ENCODE measurements at regions not wholly inside any gene's neighbourhood (a gene's known extent, or its start where the extent isn't known, plus 50 kb on each side); places are given as distances from the start of the nearest gene placed in this dataset.
A peak's percentile ranks its signal among the peaks of the same experiment; 100 is the strongest.

DNA sequence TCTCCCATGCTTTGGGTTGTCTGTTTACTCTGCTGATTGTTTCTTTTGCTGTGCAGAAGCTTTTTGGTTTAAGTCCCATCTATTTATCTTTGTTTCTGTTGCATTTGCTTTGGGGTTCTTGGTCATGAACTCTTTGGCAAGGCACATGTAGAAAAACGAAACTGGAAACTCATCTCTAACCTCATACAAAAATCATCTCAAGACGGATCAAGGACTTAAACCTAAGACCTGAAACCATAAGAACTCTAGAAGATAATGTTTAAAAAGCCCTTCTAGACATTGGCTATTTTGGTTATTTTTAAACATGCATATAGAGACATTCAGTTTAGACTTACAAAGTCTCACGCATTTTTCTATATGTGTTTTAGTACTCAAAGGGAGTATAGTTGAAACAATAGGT is 1164.3 kb upstream of the GYPC start:
- no peak for DNase-seq (ENCODE audit: low read depth)

DNA sequence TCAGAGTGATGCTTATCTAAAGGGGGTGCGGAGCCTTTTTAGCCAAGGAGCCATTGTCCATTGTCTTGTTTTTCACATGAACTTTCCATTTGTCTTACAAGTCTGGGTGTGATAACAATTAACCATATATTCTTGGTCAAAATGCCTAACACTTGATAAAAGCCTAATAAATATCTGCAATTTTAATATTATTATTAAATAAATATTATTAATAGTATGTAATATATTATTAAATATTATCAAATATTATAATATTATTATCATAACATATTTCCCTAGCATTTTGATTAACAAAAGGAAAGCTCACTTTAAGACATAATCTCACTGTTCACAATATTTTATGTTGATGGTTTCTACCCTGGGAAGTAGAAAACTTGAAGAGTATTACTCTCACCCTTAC is 1143.6 kb upstream of the GYPC start:
- no peak for DNase-seq (ENCODE audit: low read depth)

DNA sequence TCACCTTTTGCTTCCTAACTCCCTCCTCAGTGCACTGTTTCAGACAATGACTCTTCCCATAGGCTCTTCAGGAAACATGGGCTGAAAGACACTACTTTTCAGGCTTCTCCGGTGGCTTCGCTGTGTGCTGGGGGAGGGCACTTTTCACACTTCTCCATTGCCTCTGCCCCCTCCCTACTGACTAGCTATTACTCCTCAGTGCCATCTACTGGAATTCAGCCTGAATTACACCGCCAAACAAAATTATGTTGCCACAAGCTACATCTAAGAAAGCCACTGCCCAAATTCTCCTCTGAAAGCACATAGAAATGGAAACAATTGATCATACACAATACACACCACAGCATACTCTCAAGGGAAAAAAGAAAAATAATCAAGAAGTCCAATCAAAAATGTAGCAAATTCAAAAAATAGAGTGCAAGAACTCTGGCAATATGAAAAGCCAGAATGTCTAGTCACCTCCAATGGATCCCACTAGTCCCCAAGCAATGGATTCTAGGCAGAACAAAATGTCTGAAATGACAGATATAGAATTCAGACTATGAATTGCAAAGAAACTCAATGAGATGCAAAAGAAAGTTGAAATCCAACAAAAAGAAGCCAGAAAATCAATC is 1139.4 kb upstream of the GYPC start:
- peak; percentile 17 for DNase-seq (ENCODE audit: low read depth)

GRCh38 chr2:125526093-125526492 is 1129.9 kb upstream of the GYPC start:
- DNase-seq (ENCODE audit: low read depth), result no peak

- DNase-seq (ENCODE audit: low read depth), result no peak
Measured at GRCh38 chr2:125535089-125535488, 1120.9 kb upstream of the GYPC start.

GRCh38 chr2:125543968-125544514 is 1111.9 kb upstream of the GYPC start:
- no peak for DNase-seq (ENCODE audit: low read depth)

DNA sequence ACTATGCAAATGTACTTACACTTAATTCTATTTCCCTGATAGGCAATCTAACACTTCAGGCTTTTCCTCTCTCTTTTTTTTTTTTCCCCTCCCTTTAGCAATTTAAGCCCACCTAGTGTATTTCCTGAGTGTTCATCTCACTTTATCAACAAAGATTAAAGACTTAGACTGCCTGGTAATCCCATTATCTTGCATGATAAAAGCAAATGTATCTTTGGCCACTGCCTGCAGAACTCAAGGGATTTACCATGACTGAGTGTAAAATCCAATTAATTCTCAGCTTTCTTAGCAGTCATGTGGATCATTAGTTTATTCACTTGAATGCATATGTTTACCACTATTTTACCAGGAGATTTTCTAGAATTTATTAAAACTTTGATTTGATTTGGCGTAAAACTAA is 1102.2 kb upstream of the GYPC start:
- no peak for DNase-seq (ENCODE audit: low read depth)

GRCh38 chr2:125554956-125555355 is 1101.0 kb upstream of the GYPC start:
- DNase-seq (ENCODE audit: low read depth), result no peak

GRCh38 chr2:125559186-125559585 is 1096.8 kb upstream of the GYPC start:
- no peak for DNase-seq (ENCODE audit: low read depth)

GRCh38 chr2:125560855-125561254 is 1095.1 kb upstream of the GYPC start:
- no peak for DNase-seq (ENCODE audit: low read depth)

- no peak for DNase-seq (ENCODE audit: low read depth)
Measured at GRCh38 chr2:125561302-125561701, 1094.7 kb upstream of the GYPC start.

- no peak for DNase-seq (ENCODE audit: low read depth)
Measured at GRCh38 chr2:125562924-125563323, 1093.0 kb upstream of the GYPC start.

DNA sequence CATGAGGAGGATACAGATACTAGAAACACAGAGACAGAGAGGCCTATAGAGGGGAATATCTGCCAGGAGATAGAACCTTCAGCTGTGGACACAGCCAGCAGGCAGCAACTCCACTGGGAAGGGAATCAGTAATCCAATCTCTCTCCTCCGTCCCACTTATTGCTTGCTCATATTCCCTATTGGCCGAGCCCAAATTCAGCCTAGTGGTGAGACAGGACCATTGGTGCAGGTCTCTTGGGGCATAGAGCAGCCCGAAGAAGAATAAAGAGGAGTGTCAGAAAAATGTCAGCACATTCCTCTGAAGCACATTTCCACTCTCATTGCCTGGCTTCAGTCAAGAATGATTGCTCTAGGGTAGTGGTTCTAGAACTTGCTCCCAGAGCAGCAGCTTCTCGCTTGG is 1091.5 kb upstream of the GYPC start:
- DNase-seq (ENCODE audit: low read depth), result no peak

DNA sequence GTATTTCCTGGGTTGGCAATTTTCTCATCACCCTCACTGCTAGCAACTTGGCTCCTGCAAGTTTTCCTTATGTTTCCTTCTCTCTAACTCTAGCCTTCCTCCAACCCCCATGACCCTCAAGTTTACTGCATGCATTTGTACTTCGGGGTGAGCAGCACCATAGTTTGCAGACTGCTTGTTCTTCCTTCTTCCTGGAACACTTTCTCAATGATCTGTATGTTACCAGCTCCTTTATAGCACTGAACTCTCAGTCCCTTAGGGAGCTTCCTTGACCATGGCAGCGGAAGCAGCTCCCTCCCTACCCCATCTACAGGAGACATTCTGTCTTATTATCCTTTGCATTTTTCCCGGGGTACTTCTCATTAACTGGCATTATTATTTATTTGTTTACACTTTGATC is 1089.5 kb upstream of the GYPC start:
- no peak for DNase-seq (ENCODE audit: low read depth)

DNA sequence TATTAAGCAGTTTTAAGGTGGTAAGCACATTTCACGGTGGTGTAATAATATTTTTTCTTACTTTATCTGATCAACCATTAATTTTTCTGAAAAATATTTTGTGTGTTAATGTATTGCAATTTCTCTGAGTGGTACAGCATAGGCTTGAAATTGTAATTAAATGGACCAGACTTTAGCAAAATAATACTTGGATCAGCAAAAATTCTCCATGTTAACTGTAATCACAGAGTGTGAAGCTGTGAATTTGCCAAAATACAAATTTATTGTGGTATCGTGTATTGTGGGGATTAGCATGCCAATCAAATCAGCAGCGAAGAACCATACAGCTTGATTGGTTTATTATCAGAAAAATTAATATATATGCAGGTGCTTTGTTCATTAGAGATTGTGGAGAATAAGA is 1088.9 kb upstream of the GYPC start:
- no peak for DNase-seq (ENCODE audit: low read depth)

- DNase-seq (ENCODE audit: low read depth), result no peak
Measured at GRCh38 chr2:125572660-125573059, 1083.3 kb upstream of the GYPC start.

GRCh38 chr2:125573432-125573831 is 1082.5 kb upstream of the GYPC start:
- DNase-seq (ENCODE audit: low read depth), result no peak

- DNase-seq (ENCODE audit: low read depth), result no peak
Measured at GRCh38 chr2:125576558-125576957, 1079.4 kb upstream of the GYPC start.

- no peak for DNase-seq (ENCODE audit: low read depth)
Measured at GRCh38 chr2:125581557-125581956, 1074.4 kb upstream of the GYPC start.

DNA sequence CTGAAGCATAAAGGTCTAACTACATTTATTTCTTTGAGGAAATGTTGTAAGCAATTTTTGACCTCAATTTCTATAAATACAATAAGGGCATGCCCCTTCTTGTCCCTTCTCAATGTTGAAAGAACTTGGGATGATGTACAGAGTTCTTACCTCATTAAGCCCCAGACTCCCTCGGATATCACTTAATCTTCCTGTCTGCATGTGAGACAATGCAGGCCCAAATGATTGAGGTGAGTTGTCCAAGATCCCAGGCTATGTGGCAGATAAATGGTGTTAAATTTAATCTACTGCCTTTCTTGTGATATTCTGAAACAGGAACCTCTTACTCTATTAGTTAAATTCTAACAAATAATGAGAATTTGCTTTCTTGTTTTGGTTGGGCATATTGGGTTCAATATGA is 1073.4 kb upstream of the GYPC start:
- DNase-seq (ENCODE audit: low read depth), result no peak

- DNase-seq (ENCODE audit: low read depth), result no peak
Measured at GRCh38 chr2:125584732-125585131, 1071.2 kb upstream of the GYPC start.

- DNase-seq (ENCODE audit: low read depth), result no peak
Measured at GRCh38 chr2:125588780-125589179, 1067.2 kb upstream of the GYPC start.

GRCh38 chr2:125591954-125592353 is 1064.0 kb upstream of the GYPC start:
- DNase-seq (ENCODE audit: low read depth), result no peak

DNA sequence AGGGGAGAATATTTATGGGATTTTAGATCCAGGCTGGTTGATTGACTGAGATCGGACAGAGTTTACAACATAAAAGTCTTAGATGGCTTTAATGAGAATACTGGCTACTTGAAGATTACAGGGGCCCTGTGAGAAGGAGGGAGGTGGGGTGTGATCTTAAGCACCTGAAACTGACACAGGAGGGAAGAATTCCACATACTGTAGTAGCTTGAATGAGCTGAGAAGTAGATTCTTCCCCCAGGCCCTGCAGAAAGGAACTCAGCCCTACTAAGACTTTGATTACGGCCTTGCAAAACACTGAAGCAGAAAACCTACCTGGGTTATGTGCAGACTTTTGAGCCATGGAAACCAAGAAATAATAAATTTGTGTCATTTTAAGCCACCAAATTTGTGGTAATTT is 1062.9 kb upstream of the GYPC start:
- DNase-seq (ENCODE audit: low read depth), result no peak

- no peak for DNase-seq (ENCODE audit: low read depth)
Measured at GRCh38 chr2:125596612-125597011, 1059.3 kb upstream of the GYPC start.

Measured in ELR (cell line).